OCI-LY1 (cell line): ENCODE measurements at regions not wholly inside any gene's neighbourhood (a gene's known extent, or its start where the extent isn't known, plus 50 kb on each side); places are given as distances from the start of the nearest gene placed in this dataset.

Source experiments
- CTCF ChIP-seq: fragments of 200-600 bp; sonication (generic), shearing (Covaris generic); IDR thresholded peaks from 2 replicates; pipeline ENCODE4 v1.5.1; 2017; ENCODE audit warnings: mild to moderate bottlenecking, antibody characterized with exemption, low read length, moderate library complexity, mixed read lengths
- EZH2 ChIP-seq: fragments of 200-600 bp; sonication (generic), shearing (Covaris generic); IDR thresholded peaks from 2 replicates; pipeline ENCODE4 v1.8.0; 2017; ENCODE audit warnings: borderline replicate concordance, mixed run types, mild to moderate bottlenecking, antibody characterized with exemption, low read length, moderate library complexity, mixed read lengths

- no peak for TF ChIP-seq CTCF
- no peak for TF ChIP-seq EZH2
Measured at GRCh38 chr2:164127971-164128527, 392.2 kb upstream of the FIGN start.
